HCT116 (cell line): ENCODE measurements at regions not wholly inside any gene's neighbourhood (a gene's known extent, or its start where the extent isn't known, plus 50 kb on each side); places are given as distances from the start of the nearest gene placed in this dataset.

Source experiments
- CEBPB ChIP-seq: IDR thresholded peaks from 2 replicates; pipeline ENCODE4 v1.6.1; 2012; ENCODE audit warnings: low read depth
- CTCF ChIP-seq, 3 experiments: fragments of 200-600 bp in 1 of 3; sonication (generic) in 1 of 3; IDR thresholded peaks in 2 of 3; conservative IDR thresholded peaks in 1 of 3; 2 replicates each; pipeline ENCODE4 v1.5.1; 2012 to 2017; ENCODE audit warnings: low read depth in 2 of 3, low read length in 2 of 3, antibody characterized with exemption in 1 of 3, borderline replicate concordance in 1 of 3, control low read depth in 1 of 3, mild to moderate bottlenecking in 1 of 3, mixed read lengths in 1 of 3, mixed run types in 1 of 3, moderate library complexity in 1 of 3; ENCODE audit not compliant: insufficient read depth in 1 of 3
- ELF1 ChIP-seq: IDR thresholded peaks from 2 replicates; pipeline ENCODE4 v1.6.1; 2012; ENCODE audit warnings: low read depth, borderline replicate concordance
- EZH2 ChIP-seq: fragments of 200-600 bp; sonication (generic); IDR thresholded peaks from 2 replicates; pipeline ENCODE4 v1.6.1; 2017; ENCODE audit warnings: antibody characterized with exemption, mixed run types
- EZH2phosphoT487 ChIP-seq: fragments of 200-600 bp; IDR thresholded peaks from 2 replicates; pipeline ENCODE4 v1.6.1; 2018; ENCODE audit warnings: antibody characterized with exemption, borderline replicate concordance
- JUND ChIP-seq: IDR thresholded peaks from 2 replicates; pipeline ENCODE4 v1.6.1; 2012
- MAX ChIP-seq: IDR thresholded peaks from 2 replicates; pipeline ENCODE4 v1.6.1; 2012
- POLR2AphosphoS5 ChIP-seq: IDR thresholded peaks from 2 replicates; pipeline ENCODE4 v1.6.1; 2011; ENCODE audit warnings: mild to moderate bottlenecking, low read depth, low read length, moderate library complexity
- REST ChIP-seq: IDR thresholded peaks from 2 replicates; pipeline ENCODE4 v1.6.1; 2012; ENCODE audit warnings: low read depth
- SIN3A ChIP-seq: IDR thresholded peaks from 2 replicates; pipeline ENCODE4 v1.6.1; 2012; ENCODE audit warnings: low read depth
- TCF7L2 ChIP-seq: IDR thresholded peaks from 2 replicates; pipeline ENCODE4 v1.7.0; 2011; ENCODE audit warnings: borderline replicate concordance, inconsistent platforms; ENCODE audit not compliant: insufficient read depth, insufficient read length; ENCODE audit errors: extremely low read depth
- ZFX ChIP-seq: fragments of 450-650 bp; IDR thresholded peaks from 2 replicates; pipeline ENCODE4 v1.6.1; 2017
- ZNF274 ChIP-seq: fragments of 200-500 bp; sonication (Bioruptor generic); IDR thresholded peaks from 2 replicates; pipeline ENCODE4 v1.6.1; 2014; ENCODE audit warnings: mild to moderate bottlenecking, low read depth, low read length, inconsistent platforms

- TF ChIP-seq MAX, result no peak
- no peak for TF ChIP-seq JUND
- no peak for TF ChIP-seq ZNF274
- no peak for TF ChIP-seq CTCF (IDR thresholded peaks at IDR 0.05 in 2 of 3, conservative IDR thresholded peaks at IDR 0.05 in 1 of 3; ENCODE audit: borderline replicate concordance in 1 of 3, insufficient read depth in 1 of 3, low read depth in 2 of 3, low read length in 2 of 3)
- TF ChIP-seq EZH2, result no peak
- no peak for TF ChIP-seq TCF7L2
- no peak for TF ChIP-seq REST
- no peak for TF ChIP-seq SIN3A
- no peak for TF ChIP-seq POLR2AphosphoS5
- TF ChIP-seq EZH2phosphoT487, result no peak
- no peak for TF ChIP-seq ELF1
- no peak for TF ChIP-seq CEBPB
- no peak for TF ChIP-seq ZFX
Measured at GRCh38 chr20:24734139-24734538, 214.9 kb upstream of the CST7 start.
